Prostate gland (tissue), 2 donors: ENCODE measurements at regions not wholly inside any gene's neighbourhood (a gene's known extent, or its start where the extent isn't known, plus 50 kb on each side); places are given as distances from the start of the nearest gene placed in this dataset.

Experiments used
- CTCF ChIP-seq, 4 experiments: fragments of 200-600 bp in 2 of 4; fragments of 450-650 bp in 2 of 4; sonication (generic) in 2 of 4; IDR thresholded peaks; 1 replicate in 3 of 4; 2 replicates in 1 of 4; pipeline ENCODE4 v1.5.1; 2016 to 2019; ENCODE audit warnings: antibody characterized with exemption in 4 of 4, mild to moderate bottlenecking in 2 of 4, moderate library complexity in 2 of 4
- POLR2A ChIP-seq: fragments of 450-650 bp; IDR thresholded peaks from one replicate; pipeline ENCODE4 v1.6.1; 2016; ENCODE audit warnings: antibody characterized with exemption, mild to moderate bottlenecking

- TF ChIP-seq CTCF (IDR thresholded peaks at IDR 0.05) = no peak
- TF ChIP-seq POLR2A = no peak
Measured at GRCh38 chrX:110454336-110454735, 95.7 kb downstream of the RTL9 start.
